ENCODE measurements at regions not wholly inside any gene's neighbourhood (a gene's known extent, or its start where the extent isn't known, plus 50 kb on each side); places are given as distances from the start of the nearest gene placed in this dataset.

GRCh38 chr13:78712831-78713230, 53.9 kb upstream of the OBI1 start:
- Histone ChIP-seq H3K9me3 (ENCODE audit: control insufficient read depth, insufficient read depth, low read depth, low read length) (no peaks in the 10 kb centered on the region), H3K4me1 (ENCODE audit: control insufficient read depth, insufficient read depth, low read length) (no peaks in the 10 kb centered on the region), H3K36me3 (ENCODE audit: control insufficient read depth, insufficient read depth, low read length) (no peaks in the 10 kb centered on the region), H3K27ac (ENCODE audit: low read length) (no peak overlapping the region), H3K4me3 (ENCODE audit: low read depth in 2 of 2, low read length in 2 of 2) (no peak overlapping the region), H3K27me3 (ENCODE audit: control insufficient read depth, insufficient read depth, low read length) (no peaks in the 10 kb centered on the region)
- DNase-seq (ENCODE audit: low read depth, low spot score) (no peak), ATAC-seq (no peak)
- in situ Hi-C loops (cut with HindIII; ENCODE audit: low pct_unique_long_range_greater_than_20kb, low sequenced_read_pairs) (no loop called here), intact Hi-C loops (cut with micrococcal nuclease; ENCODE audit: unreplicated experiment) (no loop called here)
- no TSS peak for BruUV-seq (replicated peaks)
- no peak for TF ChIP-seq CTCF (IDR thresholded peaks at IDR 0.05)
- no peak for TF ChIP-seq REST (IDR thresholded peaks at IDR 0.05; ENCODE audit: insufficient read depth in 1 of 2, low read depth in 2 of 2, low read length in 1 of 2)
- TF ChIP-seq SIN3A (IDR thresholded peaks at IDR 0.05; ENCODE audit: borderline replicate concordance, insufficient read depth, low read depth, low read length) = no peak
- TF ChIP-seq POLR2AphosphoS5 (IDR thresholded peaks at IDR 0.05; ENCODE audit: low read depth, low read length) = no peak
- TF ChIP-seq TCF7L2 (IDR thresholded peaks at IDR 0.05; ENCODE audit: low read depth, low read length) = no peak
- ChIA-PET CTCF (no interaction called here), POLR2A (no interaction called here)

GRCh38 chr13:78709028-78709427, 50.1 kb upstream of the OBI1 start:
- ChIA-PET POLR2A (no interaction called here), CTCF (no interaction called here)
- no peak for TF ChIP-seq POLR2AphosphoS5 (IDR thresholded peaks at IDR 0.05; ENCODE audit: low read depth, low read length)
- no peak for TF ChIP-seq CTCF (IDR thresholded peaks at IDR 0.05)
- no peak for TF ChIP-seq REST (IDR thresholded peaks at IDR 0.05; ENCODE audit: insufficient read depth in 1 of 2, low read depth in 2 of 2, low read length in 1 of 2)
- TF ChIP-seq TCF7L2 (IDR thresholded peaks at IDR 0.05; ENCODE audit: low read depth, low read length) = no peak
- no peak for TF ChIP-seq SIN3A (IDR thresholded peaks at IDR 0.05; ENCODE audit: borderline replicate concordance, insufficient read depth, low read depth, low read length)
- BruUV-seq (replicated peaks) = no TSS peak
- Histone ChIP-seq H3K27ac (ENCODE audit: low read length) (no peak overlapping the region), H3K27me3 (ENCODE audit: control insufficient read depth, insufficient read depth, low read length) (no peaks in the 10 kb centered on the region), H3K4me1 (ENCODE audit: control insufficient read depth, insufficient read depth, low read length) (no peaks in the 10 kb centered on the region), H3K4me3 (ENCODE audit: low read depth in 2 of 2, low read length in 2 of 2) (no peak overlapping the region), H3K9me3 (ENCODE audit: control insufficient read depth, insufficient read depth, low read depth, low read length) (no peaks in the 10 kb centered on the region), H3K36me3 (ENCODE audit: control insufficient read depth, insufficient read depth, low read length) (no peaks in the 10 kb centered on the region)
- intact Hi-C loops (cut with micrococcal nuclease; ENCODE audit: unreplicated experiment) = no loop called here
- in situ Hi-C loops (cut with HindIII; ENCODE audit: low pct_unique_long_range_greater_than_20kb, low sequenced_read_pairs) = no loop called here
- DNase-seq (ENCODE audit: low read depth, low spot score) (no peak), ATAC-seq (no peak)

All from Panc1 (cell line).